NCI-H1092 (cell line): ENCODE measurements at regions not wholly inside any gene's neighbourhood (a gene's known extent, or its start where the extent isn't known, plus 50 kb on each side); places are given as distances from the start of the nearest gene placed in this dataset.

ENCODE experiments used
- DNase-seq: peaks from one replicate; lab custom pipeline; 2025; lab: John Stamatoyannopoulos, UW

DNA sequence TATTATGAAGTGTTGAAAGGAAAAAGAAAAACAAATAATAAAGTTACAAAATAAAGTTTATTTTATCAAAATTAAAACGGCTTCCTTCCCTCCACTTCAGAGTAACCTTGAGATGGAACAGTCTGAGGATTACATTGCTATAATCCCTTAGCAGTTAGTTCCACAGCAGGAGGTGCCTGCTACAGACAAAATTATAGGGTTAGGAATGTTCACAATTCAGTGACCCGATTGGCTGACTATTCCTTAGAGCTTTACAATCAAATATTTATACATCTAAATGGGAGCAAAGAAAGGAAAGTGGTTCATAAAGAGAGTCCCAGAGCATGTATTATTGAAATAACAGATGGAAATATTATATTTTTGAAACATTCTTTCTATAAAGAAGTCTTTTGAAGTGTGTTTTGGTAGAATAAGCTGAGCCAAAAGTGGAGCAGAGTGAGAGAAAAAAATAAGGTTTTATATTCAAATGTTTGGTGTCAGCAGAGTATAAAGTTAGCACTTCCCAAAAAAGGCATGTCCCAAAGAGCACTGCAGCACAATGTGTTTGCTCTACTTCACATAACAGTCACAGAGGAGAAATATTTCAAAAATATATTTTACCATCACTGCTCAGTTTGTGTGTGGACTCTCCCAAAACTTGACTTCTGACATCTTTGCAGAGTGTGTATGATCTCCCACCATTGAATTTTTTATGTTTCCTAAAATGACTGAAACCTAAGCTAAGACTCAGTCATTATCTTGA is 71.4 kb upstream of the GORAB start:
- no peak for DNase-seq

DNA sequence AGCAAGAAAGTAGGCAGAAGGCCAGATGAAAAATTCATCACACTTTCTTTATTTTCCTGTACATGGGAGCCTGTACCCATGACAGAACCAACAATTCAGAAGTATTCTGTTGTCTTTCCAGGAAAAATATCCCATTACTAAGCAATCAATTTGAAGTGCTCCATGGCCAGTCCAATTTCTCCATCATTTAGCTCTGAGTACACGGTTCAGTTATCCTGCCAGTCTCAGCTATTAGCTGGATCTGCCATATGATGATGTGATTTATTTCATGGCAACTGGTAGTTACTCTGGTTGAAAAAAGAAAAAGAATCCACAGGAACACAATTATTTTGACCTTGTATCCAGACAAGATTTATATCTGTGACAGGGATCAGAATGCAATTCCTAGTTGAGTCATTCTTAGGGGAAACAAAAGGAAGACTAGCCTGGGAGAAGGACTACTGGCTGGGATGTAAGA is 70.6 kb upstream of the GORAB start:
- no peak for DNase-seq

DNA sequence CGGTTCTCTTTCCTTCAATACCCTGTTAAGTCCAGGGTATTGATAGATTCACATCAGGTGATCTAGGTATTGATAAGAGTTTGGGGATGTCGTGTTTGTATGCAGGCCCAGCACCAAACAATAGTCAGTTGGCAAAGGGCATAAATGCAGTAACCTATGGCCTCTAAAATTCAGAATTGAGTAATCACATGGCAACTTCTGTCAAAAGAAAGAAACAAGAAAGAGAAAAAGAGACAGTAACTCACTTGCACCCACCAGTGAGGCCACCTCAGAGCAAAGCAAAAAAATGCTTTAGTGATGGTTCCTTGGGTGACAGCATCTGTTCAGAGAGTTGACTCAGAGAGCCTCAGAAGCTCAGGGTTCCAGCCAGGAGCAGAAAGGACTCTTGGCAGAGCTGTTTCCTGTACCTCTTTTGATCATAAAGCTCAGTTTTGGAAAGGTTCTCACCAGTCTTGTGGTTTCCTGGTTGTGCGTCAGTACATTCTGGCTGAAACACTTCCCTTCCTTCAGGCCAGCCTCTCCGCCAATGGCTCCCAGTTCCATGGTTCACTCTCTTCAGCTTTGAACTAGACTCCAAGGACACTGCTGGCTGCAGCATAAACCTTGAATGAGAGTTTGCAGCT is 70.1 kb upstream of the GORAB start:
- no peak for DNase-seq

DNA sequence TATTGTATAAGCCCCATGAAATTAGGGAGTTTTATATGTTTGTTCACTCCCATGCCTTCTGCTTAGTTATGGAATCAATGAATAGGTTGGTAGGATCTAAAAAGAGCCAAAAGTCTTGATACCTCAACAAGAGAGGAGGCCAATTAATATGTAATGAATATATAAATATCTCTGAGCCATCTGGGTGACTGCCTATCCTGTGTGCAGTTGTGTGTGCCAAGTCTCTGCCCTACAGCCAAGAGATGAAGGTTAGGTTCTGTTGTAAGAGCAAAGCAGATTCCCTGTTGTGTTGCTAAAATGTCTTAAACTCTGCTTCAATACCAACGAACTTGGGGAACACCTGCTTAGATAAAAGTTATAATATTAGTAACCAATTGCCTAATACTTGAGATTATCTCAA is 61.8 kb upstream of the GORAB start:
- DNase-seq: no peak

DNA sequence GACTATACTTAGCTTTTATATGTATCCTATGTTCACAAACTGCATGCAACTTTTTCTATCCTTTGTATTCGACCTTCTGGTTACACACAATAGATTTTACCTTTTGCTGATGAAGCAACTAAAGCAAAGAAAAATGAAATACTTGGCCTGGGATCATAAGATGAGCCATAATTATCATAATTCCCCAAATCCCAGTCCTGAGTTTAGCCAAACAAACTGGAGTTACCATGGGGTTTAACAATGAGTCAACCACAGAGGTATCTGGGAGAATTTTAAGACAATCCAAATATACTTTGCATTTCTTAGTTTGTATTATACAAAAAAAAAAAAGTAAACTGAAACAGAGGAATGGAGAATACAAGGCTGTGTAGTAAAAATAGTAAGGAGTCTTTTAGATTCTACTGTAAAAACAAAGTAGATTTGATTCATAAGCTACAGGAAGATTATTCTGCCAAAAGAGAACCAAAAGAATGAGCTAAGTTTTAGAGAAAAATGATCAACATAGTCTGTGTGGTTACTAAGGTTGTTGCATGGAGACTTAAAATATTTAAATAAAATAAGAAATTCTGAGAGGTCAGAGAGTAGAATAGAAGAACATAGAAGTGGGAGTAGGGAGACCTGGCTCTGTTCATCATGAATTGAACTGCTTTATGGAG is 60.4 kb upstream of the GORAB start:
- DNase-seq: no peak

DNA sequence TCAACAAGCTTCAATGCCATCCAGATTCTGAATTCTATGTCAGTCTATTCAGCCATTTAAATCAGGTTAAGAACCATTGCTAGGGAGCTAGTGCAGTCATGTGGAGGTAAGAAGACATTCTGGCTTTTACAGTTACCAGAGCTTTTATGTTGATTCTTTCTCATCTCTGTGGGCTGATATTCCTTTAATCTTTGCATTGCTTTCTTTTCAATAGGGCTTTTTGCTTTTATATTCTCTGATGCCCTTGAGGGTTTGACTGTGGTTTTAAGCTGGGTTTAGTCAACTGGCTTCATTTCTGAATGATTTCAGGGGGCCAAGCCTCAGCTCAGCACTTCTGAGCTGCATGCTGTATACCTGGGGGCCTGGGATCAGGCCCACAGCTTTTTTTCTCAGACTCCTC is 51.0 kb upstream of the GORAB start:
- no peak for DNase-seq
